C4-2B (cell line): ENCODE measurements at regions not wholly inside any gene's neighbourhood (a gene's known extent, or its start where the extent isn't known, plus 50 kb on each side); places are given as distances from the start of the nearest gene placed in this dataset.
A peak's percentile ranks its signal among the peaks of the same experiment; 100 is the strongest.

Experiments used
- H3K27ac ChIP-seq: fragments of 450-650 bp; 2 replicates; pipeline ENCODE4 v1.5.1; 2017
- ZFX ChIP-seq: fragments of 450-650 bp; IDR thresholded peaks from 2 replicates; pipeline ENCODE4 v1.6.1; 2017
- TF ChIP-seq, protein P1 (sequence below): fragments of 450-650 bp; conservative IDR thresholded peaks from 2 replicates; pipeline ENCODE4 v1.5.1; 2017; ENCODE audit warnings: mild to moderate bottlenecking

DNA sequence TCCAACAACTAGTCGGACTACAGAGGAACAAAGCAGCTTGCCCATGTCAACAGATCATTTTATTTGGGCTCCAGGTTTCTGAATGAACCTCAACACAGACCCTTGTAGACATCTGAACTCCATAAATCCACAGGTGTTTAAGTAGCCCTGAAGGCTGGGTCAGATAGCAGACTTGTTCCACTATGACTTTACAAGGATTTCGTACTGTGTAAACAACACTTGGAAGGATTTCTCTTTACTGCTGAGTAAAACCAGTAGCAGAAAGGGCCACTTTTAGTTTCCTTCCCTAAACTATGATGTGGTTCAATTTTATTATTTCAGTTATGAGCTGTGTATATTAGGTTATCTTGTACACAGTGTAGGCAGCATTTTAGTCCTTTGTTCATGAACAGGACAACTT is 316.4 kb upstream of the ADGRL2 start:
- no peak overlapping the region for H3K27ac ChIP-seq
- TF ChIP-seq, protein P1, sequence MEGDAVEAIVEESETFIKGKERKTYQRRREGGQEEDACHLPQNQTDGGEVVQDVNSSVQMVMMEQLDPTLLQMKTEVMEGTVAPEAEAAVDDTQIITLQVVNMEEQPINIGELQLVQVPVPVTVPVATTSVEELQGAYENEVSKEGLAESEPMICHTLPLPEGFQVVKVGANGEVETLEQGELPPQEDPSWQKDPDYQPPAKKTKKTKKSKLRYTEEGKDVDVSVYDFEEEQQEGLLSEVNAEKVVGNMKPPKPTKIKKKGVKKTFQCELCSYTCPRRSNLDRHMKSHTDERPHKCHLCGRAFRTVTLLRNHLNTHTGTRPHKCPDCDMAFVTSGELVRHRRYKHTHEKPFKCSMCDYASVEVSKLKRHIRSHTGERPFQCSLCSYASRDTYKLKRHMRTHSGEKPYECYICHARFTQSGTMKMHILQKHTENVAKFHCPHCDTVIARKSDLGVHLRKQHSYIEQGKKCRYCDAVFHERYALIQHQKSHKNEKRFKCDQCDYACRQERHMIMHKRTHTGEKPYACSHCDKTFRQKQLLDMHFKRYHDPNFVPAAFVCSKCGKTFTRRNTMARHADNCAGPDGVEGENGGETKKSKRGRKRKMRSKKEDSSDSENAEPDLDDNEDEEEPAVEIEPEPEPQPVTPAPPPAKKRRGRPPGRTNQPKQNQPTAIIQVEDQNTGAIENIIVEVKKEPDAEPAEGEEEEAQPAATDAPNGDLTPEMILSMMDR: no peak
- TF ChIP-seq ZFX: no peak

DNA sequence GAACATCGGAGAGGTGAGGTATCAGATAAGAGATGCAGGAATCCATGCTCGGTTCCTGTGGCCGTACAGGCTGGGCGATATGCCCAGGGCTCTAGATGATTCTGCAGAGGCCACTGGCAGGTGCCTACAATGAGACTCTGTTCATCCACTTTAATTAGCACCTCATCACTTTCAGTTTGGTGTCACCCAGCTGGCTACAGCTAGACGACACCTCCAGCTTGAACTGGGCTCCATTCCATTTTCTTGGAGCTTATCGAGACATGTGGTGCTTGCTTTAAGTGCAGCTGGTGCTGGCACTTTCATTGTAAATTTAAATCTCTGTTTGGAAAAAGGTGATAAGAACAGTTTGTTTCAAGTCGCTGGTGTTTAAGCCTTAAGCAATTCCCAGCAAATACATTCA is 322.5 kb upstream of the ADGRL2 start:
- no peak for TF ChIP-seq ZFX
- TF ChIP-seq, protein P1: no peak
- no peak overlapping the region for H3K27ac ChIP-seq

DNA sequence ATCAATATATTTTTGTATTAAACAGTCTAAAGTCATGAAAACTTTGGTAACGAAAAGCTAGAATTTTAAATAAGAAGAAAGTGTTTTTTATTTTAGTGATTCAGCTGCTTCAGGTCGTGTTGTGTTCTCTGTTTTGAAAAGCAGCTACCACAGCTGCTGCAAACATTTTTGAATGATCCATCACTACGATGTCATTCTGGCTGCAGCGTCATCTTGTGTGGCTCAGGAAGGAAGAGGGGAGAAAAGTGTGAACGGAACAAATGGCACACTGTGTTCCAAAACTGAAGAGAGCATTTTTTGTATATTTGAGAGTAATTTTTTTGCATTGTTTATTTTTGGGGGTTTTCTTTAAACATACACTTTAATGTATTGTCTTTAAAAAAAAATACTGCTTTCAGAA is 323.0 kb upstream of the ADGRL2 start:
- TF ChIP-seq, protein P1: no peak
- no peak for TF ChIP-seq ZFX
- no peak overlapping the region for H3K27ac ChIP-seq

DNA sequence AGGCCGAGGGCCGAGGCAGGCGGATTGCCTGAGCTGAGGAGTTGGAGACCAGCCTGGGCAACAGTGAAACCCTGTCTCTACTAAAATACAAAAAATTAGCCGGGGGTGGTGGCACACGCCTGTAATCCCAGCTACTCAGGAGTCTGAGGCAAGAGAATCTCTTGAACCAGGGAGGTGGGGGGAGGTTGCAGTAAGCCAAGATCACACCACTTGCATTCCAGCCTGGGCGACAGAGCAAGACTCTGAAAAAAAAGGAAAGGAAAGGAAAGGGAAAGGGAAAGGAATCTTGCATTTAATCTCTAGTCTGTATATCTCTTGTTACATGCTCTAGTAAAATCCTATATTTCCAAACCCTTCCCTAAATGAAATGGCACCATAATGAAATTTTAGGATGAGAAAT is 328.3 kb upstream of the ADGRL2 start:
- no peak overlapping the region for H3K27ac ChIP-seq
- TF ChIP-seq ZFX: no peak
- TF ChIP-seq, protein P1: no peak

DNA sequence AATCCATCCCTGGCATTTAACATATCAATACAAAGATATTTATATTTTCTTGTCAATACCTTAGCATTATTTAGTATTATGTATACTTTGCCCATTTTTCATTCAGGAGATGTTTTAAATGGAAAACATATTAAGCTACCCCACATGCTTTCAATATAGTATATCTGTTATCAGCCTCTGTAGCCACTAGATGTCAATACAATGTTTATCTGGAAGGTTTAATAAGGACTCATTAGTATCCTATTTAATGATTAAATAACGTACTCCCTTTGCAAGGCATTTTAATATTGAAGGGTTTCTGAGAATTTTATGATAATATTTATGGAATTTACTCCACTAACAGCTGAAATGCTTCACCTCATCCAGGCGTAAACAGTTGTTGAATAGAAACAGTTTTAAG is 329.5 kb upstream of the ADGRL2 start:
- no peak for TF ChIP-seq ZFX
- TF ChIP-seq, protein P1: peak; percentile 52
- H3K27ac ChIP-seq: no peak overlapping the region

DNA sequence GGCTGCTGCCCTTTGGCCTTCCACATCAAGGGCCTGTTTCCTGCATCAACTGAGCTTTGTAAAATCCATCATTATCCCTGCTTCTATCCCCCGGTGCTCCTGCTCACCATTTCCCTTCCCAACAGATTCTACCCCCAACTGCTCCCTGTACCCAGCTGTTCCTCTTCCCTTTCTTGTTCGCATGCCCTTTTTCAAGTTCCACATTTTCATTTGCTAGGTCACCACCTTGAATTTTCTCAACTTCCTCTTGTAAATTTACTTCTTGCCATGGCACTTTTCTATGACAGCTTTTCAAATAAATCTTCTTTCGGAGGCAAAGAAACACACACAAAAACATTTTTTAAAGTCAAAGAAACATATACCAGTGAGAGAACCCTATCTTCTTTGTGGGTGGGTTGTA is 330.5 kb upstream of the ADGRL2 start:
- TF ChIP-seq, protein P1: no peak
- no peak for TF ChIP-seq ZFX

DNA sequence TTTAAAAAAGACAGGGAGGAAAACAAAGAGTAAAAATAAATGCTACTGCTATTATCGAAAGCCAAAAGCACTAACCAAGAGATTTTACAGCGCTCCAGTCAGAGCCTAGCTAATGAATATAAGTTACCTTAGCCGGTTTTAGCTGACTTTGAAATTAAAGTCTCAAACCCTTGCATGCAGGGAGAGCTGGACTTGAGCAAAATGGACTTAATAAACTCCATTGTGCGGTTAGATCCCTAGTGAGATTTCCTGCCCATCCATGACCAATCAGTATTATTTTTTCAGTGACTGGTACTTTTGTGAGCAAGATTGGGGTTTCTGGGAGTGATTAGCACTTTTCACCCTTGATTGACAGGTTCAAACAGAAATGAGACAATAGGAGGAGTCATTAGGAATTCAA is 333.4 kb upstream of the ADGRL2 start:
- no peak overlapping the region for H3K27ac ChIP-seq
- TF ChIP-seq ZFX: no peak
- TF ChIP-seq, protein P1: no peak

More for the DNA sequence above, 330.5 kb upstream of the ADGRL2 start:
- H3K27ac ChIP-seq: no peak overlapping the region
